ENCODE measurements at regions not wholly inside any gene's neighbourhood (a gene's known extent, or its start where the extent isn't known, plus 50 kb on each side); places are given as distances from the start of the nearest gene placed in this dataset.
A peak's percentile ranks its signal among the peaks of the same experiment; 100 is the strongest.

DNA sequence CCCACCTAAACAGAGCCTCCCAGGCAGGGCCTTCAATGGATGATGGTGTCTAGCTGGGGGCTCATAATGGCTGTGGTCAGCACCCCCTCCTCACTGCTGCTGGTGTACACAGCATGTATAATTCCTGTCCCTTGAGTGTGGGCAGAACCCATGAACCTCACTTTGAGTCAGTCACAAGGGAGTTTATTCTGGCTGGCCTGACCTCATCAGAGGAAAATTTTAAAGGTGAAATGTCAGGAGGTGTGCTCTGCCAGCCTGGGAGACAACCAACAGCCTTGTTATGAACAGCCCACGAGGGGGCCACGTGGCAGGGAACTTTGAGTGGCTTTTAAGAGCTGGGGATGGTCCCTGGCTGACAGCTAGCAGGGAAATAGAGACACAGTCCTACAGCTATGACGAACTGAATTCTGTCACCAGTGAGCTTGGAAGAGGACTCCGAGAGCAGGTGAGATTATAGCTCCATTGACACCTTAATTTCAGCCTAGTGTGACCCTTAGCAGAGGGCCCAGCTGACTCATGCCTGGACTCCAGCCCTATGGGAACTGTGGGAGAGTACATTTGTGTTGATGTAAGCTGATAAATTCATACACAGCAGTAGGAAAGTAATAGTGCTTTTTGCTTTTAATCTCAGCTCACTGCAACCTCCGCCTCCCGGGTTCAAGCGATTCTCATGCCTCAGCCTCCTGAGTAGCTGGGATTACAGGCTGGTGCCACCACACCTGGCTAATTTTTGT is 73.5 kb upstream of the RUNX3 start (continued):
- TF ChIP-seq ZNF44 (CRISPR knock-in tag; IDR thresholded peaks at IDR 0.05) (no peak), ELF1 (CRISPR knock-in tag; IDR thresholded peaks at IDR 0.05) (no peak), MTA1 (CRISPR knock-in tag; IDR thresholded peaks at IDR 0.05; ENCODE audit: borderline replicate concordance) (no peak), SATB2 (CRISPR knock-in tag; IDR thresholded peaks at IDR 0.05) (no peak), FOXO1 (CRISPR knock-in tag; IDR thresholded peaks at IDR 0.05) (no peak), ZNF24 (IDR thresholded peaks at IDR 0.05) (no peak), NFATC3 (CRISPR knock-in tag; IDR thresholded peaks at IDR 0.05) (no peak), KDM5B (CRISPR knock-in tag; IDR thresholded peaks at IDR 0.05; ENCODE audit: borderline replicate concordance) (no peak), NFRKB (IDR thresholded peaks at IDR 0.05) (no peak), RNF2 (conservative IDR thresholded peaks at IDR 0.05; ENCODE audit: low read depth) (0 out of 2 replicates have a peak, but pooled peaks have one; percentile 28), SCMH1 (CRISPR knock-in tag; IDR thresholded peaks at IDR 0.05; ENCODE audit: borderline replicate concordance) (no peak), THYN1 (CRISPR knock-in tag; IDR thresholded peaks at IDR 0.05; ENCODE audit: borderline replicate concordance, low read depth) (no peak), ZNF20 (CRISPR knock-in tag; IDR thresholded peaks at IDR 0.05) (0 out of 2 replicates have a peak, but pooled peaks have one; percentile 40), NFE2L1 (CRISPR knock-in tag; IDR thresholded peaks at IDR 0.05; ENCODE audit: borderline replicate concordance) (no peak), ZNF773 (CRISPR knock-in tag; IDR thresholded peaks at IDR 0.05; ENCODE audit: borderline replicate concordance) (no peak), KMT2B (CRISPR knock-in tag; IDR thresholded peaks at IDR 0.05) (no peak)
- TF ChIP-seq, protein P1, sequence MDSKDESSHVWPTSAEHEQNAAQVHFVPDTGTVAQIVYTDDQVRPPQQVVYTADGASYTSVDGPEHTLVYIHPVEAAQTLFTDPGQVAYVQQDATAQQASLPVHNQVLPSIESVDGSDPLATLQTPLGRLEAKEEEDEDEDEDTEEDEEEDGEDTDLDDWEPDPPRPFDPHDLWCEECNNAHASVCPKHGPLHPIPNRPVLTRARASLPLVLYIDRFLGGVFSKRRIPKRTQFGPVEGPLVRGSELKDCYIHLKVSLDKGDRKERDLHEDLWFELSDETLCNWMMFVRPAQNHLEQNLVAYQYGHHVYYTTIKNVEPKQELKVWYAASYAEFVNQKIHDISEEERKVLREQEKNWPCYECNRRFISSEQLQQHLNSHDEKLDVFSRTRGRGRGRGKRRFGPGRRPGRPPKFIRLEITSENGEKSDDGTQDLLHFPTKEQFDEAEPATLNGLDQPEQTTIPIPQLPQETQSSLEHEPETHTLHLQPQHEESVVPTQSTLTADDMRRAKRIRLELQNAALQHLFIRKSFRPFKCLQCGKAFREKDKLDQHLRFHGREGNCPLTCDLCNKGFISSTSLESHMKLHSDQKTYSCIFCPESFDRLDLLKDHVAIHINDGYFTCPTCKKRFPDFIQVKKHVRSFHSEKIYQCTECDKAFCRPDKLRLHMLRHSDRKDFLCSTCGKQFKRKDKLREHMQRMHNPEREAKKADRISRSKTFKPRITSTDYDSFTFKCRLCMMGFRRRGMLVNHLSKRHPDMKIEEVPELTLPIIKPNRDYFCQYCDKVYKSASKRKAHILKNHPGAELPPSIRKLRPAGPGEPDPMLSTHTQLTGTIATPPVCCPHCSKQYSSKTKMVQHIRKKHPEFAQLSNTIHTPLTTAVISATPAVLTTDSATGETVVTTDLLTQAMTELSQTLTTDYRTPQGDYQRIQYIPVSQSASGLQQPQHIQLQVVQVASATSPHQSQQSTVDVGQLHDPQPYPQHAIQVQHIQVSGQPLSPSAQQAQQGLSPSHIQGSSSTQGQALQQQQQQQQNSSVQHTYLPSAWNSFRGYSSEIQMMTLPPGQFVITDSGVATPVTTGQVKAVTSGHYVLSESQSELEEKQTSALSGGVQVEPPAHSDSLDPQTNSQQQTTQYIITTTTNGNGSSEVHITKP (CRISPR knock-in tag; IDR thresholded peaks at IDR 0.05; ENCODE audit: low read depth), result no peak
- TF ChIP-seq, protein P2, sequence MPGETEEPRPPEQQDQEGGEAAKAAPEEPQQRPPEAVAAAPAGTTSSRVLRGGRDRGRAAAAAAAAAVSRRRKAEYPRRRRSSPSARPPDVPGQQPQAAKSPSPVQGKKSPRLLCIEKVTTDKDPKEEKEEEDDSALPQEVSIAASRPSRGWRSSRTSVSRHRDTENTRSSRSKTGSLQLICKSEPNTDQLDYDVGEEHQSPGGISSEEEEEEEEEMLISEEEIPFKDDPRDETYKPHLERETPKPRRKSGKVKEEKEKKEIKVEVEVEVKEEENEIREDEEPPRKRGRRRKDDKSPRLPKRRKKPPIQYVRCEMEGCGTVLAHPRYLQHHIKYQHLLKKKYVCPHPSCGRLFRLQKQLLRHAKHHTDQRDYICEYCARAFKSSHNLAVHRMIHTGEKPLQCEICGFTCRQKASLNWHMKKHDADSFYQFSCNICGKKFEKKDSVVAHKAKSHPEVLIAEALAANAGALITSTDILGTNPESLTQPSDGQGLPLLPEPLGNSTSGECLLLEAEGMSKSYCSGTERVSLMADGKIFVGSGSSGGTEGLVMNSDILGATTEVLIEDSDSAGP (CRISPR knock-in tag; IDR thresholded peaks at IDR 0.05; ENCODE audit: borderline replicate concordance), result no peak
- TF ChIP-seq, protein P3, sequence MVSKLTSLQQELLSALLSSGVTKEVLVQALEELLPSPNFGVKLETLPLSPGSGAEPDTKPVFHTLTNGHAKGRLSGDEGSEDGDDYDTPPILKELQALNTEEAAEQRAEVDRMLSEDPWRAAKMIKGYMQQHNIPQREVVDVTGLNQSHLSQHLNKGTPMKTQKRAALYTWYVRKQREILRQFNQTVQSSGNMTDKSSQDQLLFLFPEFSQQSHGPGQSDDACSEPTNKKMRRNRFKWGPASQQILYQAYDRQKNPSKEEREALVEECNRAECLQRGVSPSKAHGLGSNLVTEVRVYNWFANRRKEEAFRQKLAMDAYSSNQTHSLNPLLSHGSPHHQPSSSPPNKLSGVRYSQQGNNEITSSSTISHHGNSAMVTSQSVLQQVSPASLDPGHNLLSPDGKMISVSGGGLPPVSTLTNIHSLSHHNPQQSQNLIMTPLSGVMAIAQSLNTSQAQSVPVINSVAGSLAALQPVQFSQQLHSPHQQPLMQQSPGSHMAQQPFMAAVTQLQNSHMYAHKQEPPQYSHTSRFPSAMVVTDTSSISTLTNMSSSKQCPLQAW (CRISPR knock-in tag; IDR thresholded peaks at IDR 0.05), result no peak
- TF ChIP-seq, protein P4, sequence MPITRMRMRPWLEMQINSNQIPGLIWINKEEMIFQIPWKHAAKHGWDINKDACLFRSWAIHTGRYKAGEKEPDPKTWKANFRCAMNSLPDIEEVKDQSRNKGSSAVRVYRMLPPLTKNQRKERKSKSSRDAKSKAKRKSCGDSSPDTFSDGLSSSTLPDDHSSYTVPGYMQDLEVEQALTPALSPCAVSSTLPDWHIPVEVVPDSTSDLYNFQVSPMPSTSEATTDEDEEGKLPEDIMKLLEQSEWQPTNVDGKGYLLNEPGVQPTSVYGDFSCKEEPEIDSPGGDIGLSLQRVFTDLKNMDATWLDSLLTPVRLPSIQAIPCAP (CRISPR knock-in tag; IDR thresholded peaks at IDR 0.05; ENCODE audit: low read depth), result no peak
- TF ChIP-seq, protein P5, sequence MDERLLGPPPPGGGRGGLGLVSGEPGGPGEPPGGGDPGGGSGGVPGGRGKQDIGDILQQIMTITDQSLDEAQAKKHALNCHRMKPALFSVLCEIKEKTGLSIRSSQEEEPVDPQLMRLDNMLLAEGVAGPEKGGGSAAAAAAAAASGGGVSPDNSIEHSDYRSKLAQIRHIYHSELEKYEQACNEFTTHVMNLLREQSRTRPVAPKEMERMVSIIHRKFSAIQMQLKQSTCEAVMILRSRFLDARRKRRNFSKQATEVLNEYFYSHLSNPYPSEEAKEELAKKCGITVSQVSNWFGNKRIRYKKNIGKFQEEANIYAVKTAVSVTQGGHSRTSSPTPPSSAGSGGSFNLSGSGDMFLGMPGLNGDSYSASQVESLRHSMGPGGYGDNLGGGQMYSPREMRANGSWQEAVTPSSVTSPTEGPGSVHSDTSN (CRISPR knock-in tag; IDR thresholded peaks at IDR 0.05), result no peak

All from HepG2 (cell line).